Gastroesophageal sphincter (tissue), 3 donors: ENCODE measurements at regions not wholly inside any gene's neighbourhood (a gene's known extent, or its start where the extent isn't known, plus 50 kb on each side); places are given as distances from the start of the nearest gene placed in this dataset.

Source experiments
- POLR2A ChIP-seq, 2 donors: fragments of 450-650 bp; IDR thresholded peaks; one replicate each; pipeline ENCODE4 v1.6.1; 2017; ENCODE audit warnings: antibody characterized with exemption in 2 of 2, mild to moderate bottlenecking in 2 of 2, moderate library complexity in 1 of 2
- TF ChIP-seq, protein P1 (sequence below), 4 experiments: fragments of 200-600 bp in 2 of 4; fragments of 450-650 bp in 2 of 4; sonication (generic) in 1 of 4; IDR thresholded peaks; one replicate each; pipeline ENCODE4 v1.5.1; 2017 to 2019; ENCODE audit warnings: antibody characterized with exemption in 4 of 4, mild to moderate bottlenecking in 2 of 4, moderate library complexity in 2 of 4

DNA sequence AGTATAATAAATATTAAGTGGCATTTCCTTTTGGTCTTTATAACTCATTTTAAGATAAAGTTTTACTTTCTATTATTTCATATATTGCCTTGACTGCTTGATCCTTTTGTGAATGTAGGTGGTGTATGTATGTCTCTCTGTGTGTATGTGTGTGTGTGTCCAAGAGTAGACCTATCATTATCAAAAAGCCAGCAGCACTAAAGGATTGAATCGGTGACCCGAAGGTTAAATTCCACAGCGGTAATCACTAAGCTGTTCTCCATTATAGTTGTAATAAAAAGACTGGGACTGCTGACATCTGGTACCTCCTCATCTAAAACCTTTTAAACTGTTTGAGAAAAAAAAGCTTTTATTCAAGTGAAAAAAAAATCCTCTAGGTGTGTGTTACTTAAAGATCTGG is 1014.8 kb downstream of the PCDH7 start:
- TF ChIP-seq, protein P1, sequence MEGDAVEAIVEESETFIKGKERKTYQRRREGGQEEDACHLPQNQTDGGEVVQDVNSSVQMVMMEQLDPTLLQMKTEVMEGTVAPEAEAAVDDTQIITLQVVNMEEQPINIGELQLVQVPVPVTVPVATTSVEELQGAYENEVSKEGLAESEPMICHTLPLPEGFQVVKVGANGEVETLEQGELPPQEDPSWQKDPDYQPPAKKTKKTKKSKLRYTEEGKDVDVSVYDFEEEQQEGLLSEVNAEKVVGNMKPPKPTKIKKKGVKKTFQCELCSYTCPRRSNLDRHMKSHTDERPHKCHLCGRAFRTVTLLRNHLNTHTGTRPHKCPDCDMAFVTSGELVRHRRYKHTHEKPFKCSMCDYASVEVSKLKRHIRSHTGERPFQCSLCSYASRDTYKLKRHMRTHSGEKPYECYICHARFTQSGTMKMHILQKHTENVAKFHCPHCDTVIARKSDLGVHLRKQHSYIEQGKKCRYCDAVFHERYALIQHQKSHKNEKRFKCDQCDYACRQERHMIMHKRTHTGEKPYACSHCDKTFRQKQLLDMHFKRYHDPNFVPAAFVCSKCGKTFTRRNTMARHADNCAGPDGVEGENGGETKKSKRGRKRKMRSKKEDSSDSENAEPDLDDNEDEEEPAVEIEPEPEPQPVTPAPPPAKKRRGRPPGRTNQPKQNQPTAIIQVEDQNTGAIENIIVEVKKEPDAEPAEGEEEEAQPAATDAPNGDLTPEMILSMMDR (IDR thresholded peaks at IDR 0.05), result no peak
- TF ChIP-seq POLR2A (IDR thresholded peaks at IDR 0.05), result no peak
